ENCODE measurements at regions not wholly inside any gene's neighbourhood (a gene's known extent, or its start where the extent isn't known, plus 50 kb on each side); places are given as distances from the start of the nearest gene placed in this dataset.

GRCh38 chr6:41411961-41412360, 76.6 kb downstream of the NCR2 start:
- TF ChIP-seq CTCF (optimal IDR thresholded peaks at IDR 0.05 in 1 of 3, IDR thresholded peaks at IDR 0.05 in 1 of 3, conservative IDR thresholded peaks at IDR 0.05 in 1 of 3; ENCODE audit: extremely low read depth in 1 of 3, insufficient read depth in 2 of 3, low read length in 3 of 3): no peak
- TF ChIP-seq EZH2 (IDR thresholded peaks at IDR 0.05; ENCODE audit: low read length): no peak
- Histone ChIP-seq H3K4me2 (ENCODE audit: control insufficient read depth, extremely low read depth, insufficient read depth, low read depth, low read length) (no peak overlapping the region), H4K20me1 (ENCODE audit: control insufficient read depth, extremely low read depth, insufficient read depth, low read length) (no peaks in the 10 kb centered on the region), H3K9me3 (ENCODE audit: control insufficient read depth, low read depth, low read length) (no peaks in the 10 kb centered on the region), H3K36me3 (ENCODE audit: control insufficient read depth in 2 of 2, extremely low read depth in 1 of 2, insufficient read depth in 2 of 2, low read length in 2 of 2) (no peaks in the 10 kb centered on the region), H3K27me3 (ENCODE audit: control insufficient read depth, extremely low read depth, insufficient read depth, low read length) (peaks cover 39% of the 10 kb centered on the region), H3K27ac (ENCODE audit: control insufficient read depth, insufficient read depth, low read length) (no peak overlapping the region), H3K9ac (ENCODE audit: control insufficient read depth, extremely low read depth, insufficient read depth, low read length) (no peak overlapping the region), H3K9me1 (ENCODE audit: control insufficient read depth, extremely low read depth, insufficient read depth, low read length) (no peaks in the 10 kb centered on the region), H2AFZ (ENCODE audit: control insufficient read depth, low read length) (no peak overlapping the region), H3K4me1 (ENCODE audit: control insufficient read depth, extremely low read depth, insufficient read depth, low read length) (no peaks in the 10 kb centered on the region), H3K79me2 (ENCODE audit: control insufficient read depth, insufficient read depth, low read length) (no peaks in the 10 kb centered on the region), H3K4me3 (ENCODE audit: control insufficient read depth in 2 of 3, extremely low read depth in 1 of 3, insufficient read depth in 2 of 3, low read depth in 1 of 3, low read length in 3 of 3) (no peak overlapping the region)
- FAIRE-seq: no peak
- no peak for DNase-seq (ENCODE audit: low read depth, low spot score)
- dilution Hi-C loops (cut with MboI; ENCODE audit: extremely low pct_ligation_motif_present, low sequenced_read_pairs): no loop called here

GRCh38 chr6:41413250-41413649, 77.8 kb downstream of the NCR2 start:
- H3K36me3 ChIP-seq (ENCODE audit: control insufficient read depth in 2 of 2, extremely low read depth in 1 of 2, insufficient read depth in 2 of 2, low read length in 2 of 2): no peaks in the 10 kb centered on the region
- H3K79me2 ChIP-seq (ENCODE audit: control insufficient read depth, insufficient read depth, low read length): no peaks in the 10 kb centered on the region
- no peaks in the 10 kb centered on the region for H3K9me1 ChIP-seq (ENCODE audit: control insufficient read depth, extremely low read depth, insufficient read depth, low read length)
- no peak for TF ChIP-seq CTCF (optimal IDR thresholded peaks at IDR 0.05 in 1 of 3, IDR thresholded peaks at IDR 0.05 in 1 of 3, conservative IDR thresholded peaks at IDR 0.05 in 1 of 3; ENCODE audit: extremely low read depth in 1 of 3, insufficient read depth in 2 of 3, low read length in 3 of 3)
- no peak for TF ChIP-seq EZH2 (IDR thresholded peaks at IDR 0.05; ENCODE audit: low read length)
- H3K9me3 ChIP-seq (ENCODE audit: control insufficient read depth, low read depth, low read length): no peaks in the 10 kb centered on the region
- H4K20me1 ChIP-seq (ENCODE audit: control insufficient read depth, extremely low read depth, insufficient read depth, low read length): no peaks in the 10 kb centered on the region
- H2AFZ ChIP-seq (ENCODE audit: control insufficient read depth, low read length): no peak overlapping the region
- H3K4me3 ChIP-seq (ENCODE audit: control insufficient read depth in 2 of 3, extremely low read depth in 1 of 3, insufficient read depth in 2 of 3, low read depth in 1 of 3, low read length in 3 of 3): no peak overlapping the region
- no peak for DNase-seq (ENCODE audit: low read depth, low spot score)
- no peak for FAIRE-seq
- H3K9ac ChIP-seq (ENCODE audit: control insufficient read depth, extremely low read depth, insufficient read depth, low read length): no peak overlapping the region
- dilution Hi-C loops (cut with MboI; ENCODE audit: extremely low pct_ligation_motif_present, low sequenced_read_pairs): no loop called here
- H3K27ac ChIP-seq (ENCODE audit: control insufficient read depth, insufficient read depth, low read length): no peak overlapping the region
- no peak overlapping the region for H3K4me2 ChIP-seq (ENCODE audit: control insufficient read depth, extremely low read depth, insufficient read depth, low read depth, low read length)
- H3K4me1 ChIP-seq (ENCODE audit: control insufficient read depth, extremely low read depth, insufficient read depth, low read length): no peaks in the 10 kb centered on the region
- peaks cover 48% of the 10 kb centered on the region for H3K27me3 ChIP-seq (ENCODE audit: control insufficient read depth, extremely low read depth, insufficient read depth, low read length)

All from keratinocyte (primary cell).